HG02623 (cell line): ENCODE measurements at regions not wholly inside any gene's neighbourhood (a gene's known extent, or its start where the extent isn't known, plus 50 kb on each side); places are given as distances from the start of the nearest gene placed in this dataset.
"Not testable (repeated sequence)": the region's sequence is repeated elsewhere in the genome, so short reads cannot be mapped to it uniquely, and the experiment has no call there.

Experiments
- ATAC-seq: cut with Tn5 transposase; IDR thresholded peaks from one replicate; pipeline ENCODE4 v1.9.1; 2021; ENCODE audit warnings: moderate library complexity; ENCODE audit not compliant: unreplicated experiment

DNA sequence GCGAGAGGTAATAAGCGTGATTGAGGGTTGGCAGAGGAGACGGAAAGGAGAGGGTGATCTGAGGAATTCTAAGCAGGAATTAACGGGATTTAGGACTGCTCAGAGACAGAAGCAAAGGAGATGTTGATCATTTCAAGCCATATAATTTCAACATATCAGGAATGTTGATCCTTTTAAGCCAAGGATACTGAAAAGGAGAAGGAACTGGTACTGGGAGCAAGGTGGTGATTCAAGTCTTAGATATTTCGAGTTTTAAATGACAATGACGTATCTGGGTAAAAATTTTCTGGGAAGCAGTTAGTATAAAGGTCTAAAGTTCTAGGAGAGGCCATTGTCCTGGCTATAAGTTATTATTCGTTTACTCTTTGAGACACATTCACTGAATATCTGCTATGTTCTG lies 91.3 kb upstream of the OGFRL1 start:
- ATAC-seq: no peak

- ATAC-seq: no peak
Observed at GRCh38 chr6:71197780-71198179, 90.8 kb upstream of the OGFRL1 start.

GRCh38 chr6:71198908-71199307 lies 89.7 kb upstream of the OGFRL1 start:
- ATAC-seq: no peak

DNA sequence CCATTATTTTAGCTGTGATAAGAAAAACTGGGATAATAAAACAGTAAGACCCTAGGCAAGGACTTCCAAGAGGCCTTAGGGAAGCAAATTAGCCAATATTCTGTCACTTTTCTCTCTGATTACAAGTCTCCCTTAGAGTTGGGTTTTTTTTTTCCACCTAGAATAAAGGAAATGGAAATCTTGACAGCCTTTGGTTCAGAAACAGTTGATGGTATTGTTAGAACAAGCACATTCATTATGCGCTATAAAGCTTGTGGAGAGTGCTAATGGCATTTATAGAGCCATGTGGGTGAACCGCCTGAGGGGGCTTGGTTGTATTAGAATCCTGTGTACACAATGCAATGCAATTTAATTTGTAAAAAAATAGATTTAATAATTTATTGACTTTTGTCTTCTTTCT lies 88.9 kb upstream of the OGFRL1 start:
- no peak for ATAC-seq

DNA sequence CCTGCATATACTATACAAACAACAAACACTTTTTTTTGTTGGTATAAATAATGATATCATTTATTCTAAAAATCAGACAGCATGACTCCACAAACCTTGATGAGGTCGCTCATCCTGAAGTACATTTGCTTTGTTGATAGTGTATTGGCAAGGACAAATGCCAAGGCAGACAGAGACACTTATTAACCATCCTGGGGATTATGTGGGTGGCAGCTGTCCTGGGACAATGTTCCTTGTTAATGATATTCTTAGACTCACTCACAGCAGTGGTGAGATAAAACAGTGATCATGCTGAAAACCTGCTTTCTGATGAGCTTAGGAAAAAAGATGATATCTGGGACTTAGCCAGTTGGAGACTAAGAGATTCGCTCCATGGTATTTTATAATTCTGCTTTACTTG lies 85.4 kb upstream of the OGFRL1 start:
- no peak for ATAC-seq

GRCh38 chr6:71204741-71205140 lies 83.9 kb upstream of the OGFRL1 start:
- ATAC-seq: no peak

- no peak for ATAC-seq
Observed at GRCh38 chr6:71205336-71205956, 83.2 kb upstream of the OGFRL1 start.

GRCh38 chr6:71206089-71206488 lies 82.5 kb upstream of the OGFRL1 start:
- ATAC-seq: no peak

DNA sequence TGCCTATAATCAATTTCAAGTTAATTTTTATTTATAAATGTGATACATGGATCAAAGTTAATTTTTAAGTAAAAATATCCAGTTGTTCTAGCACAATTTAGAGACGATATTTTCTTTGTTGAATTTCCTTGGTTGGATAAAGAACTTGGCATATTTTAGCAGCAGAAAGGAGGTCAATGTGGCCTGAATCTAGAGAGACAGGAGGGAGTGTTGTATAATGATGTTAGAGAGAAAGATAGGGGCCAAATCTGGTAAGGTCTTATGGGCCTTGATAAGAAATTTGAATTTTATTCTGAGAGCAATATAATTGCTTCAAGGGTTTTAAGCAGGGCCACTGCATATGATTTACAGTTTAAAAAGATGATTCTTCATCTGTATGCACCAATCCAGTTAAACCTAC lies 79.4 kb upstream of the OGFRL1 start:
- ATAC-seq: no peak

DNA sequence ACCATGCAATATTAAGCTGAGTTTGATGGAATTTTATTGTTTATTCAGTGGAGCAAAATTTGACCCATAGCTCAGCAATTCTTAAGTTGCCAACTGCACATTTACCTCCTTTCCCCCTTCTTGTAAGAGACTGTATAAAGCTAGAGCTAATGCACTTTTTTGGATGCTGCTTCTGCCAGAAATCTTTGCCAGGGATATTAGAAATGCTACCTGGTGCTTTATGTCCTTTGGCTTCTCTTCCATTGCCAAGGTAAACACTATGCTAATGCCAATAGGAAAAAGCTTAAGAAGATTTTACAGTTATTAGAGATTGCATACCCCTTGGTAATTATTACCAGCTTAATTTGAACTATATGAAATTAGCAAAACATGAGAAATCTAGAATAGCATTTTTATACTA lies 79.0 kb upstream of the OGFRL1 start:
- ATAC-seq: no peak

DNA sequence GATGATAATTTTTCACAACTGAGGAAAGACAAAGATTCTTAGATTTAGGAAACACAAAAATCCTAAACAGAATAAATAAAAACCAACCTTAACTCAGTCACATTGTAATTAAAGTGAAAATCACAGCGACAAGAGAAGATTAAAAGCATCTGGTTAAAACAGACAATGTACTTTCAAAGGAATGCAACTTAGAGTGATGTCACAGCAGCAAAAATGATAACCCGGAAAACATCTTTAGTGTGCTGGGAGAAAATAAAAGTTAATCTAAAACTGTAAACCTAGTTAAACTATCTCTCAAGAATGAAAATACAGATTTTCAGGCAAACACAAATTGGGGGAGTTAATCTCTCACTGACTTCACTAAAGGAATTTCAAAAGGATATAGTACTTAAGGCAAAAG lies 76.8 kb upstream of the OGFRL1 start:
- ATAC-seq: no peak

- no peak for ATAC-seq
Observed at GRCh38 chr6:71220466-71220865, 68.1 kb upstream of the OGFRL1 start.

DNA sequence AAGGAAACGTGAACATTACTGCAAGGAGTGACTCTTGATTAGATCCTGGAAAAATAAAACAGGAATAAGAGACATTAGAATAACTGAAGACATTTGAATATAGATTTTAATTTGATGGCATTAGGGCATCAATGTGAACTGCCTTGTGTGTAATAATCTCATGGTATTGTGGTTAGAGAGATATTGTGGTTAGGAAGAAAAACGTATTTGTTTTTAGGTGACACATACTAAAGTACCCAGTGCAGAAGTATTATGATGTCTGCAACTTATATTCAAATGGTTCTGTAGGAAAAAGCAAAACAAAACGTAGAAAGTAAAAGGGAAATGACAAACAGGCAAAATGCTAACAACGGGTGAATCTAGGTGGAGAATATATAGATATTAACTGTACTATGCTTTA lies 65.9 kb upstream of the OGFRL1 start:
- no peak for ATAC-seq

- no peak for ATAC-seq
Observed at GRCh38 chr6:71224011-71224410, 64.6 kb upstream of the OGFRL1 start.

- ATAC-seq: no peak
Observed at GRCh38 chr6:71226151-71226550, 62.5 kb upstream of the OGFRL1 start.

- no peak for ATAC-seq
Observed at GRCh38 chr6:71228461-71229041, 60.1 kb upstream of the OGFRL1 start.

DNA sequence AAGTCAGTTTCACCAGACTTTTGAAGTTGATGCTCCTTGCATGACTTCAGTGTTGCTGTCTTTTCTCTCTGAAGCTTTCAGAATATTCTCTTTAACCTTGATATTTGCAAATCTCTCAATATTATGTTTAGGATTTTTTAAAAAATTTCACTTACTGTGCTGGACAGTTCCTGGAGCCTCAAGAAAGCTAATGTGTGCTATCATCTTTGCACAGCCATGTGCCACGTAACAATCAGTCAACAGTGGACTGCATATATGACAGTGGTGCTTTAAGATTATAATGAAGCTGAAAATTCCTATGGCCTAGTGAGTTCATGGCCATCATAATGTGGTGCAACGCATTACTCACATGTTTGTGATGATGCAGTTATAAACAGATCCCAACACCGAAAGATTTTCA lies 59.1 kb upstream of the OGFRL1 start:
- no peak for ATAC-seq

- not testable (repeated sequence) for ATAC-seq
Observed at GRCh38 chr6:71232890-71233289, 55.7 kb upstream of the OGFRL1 start.

DNA sequence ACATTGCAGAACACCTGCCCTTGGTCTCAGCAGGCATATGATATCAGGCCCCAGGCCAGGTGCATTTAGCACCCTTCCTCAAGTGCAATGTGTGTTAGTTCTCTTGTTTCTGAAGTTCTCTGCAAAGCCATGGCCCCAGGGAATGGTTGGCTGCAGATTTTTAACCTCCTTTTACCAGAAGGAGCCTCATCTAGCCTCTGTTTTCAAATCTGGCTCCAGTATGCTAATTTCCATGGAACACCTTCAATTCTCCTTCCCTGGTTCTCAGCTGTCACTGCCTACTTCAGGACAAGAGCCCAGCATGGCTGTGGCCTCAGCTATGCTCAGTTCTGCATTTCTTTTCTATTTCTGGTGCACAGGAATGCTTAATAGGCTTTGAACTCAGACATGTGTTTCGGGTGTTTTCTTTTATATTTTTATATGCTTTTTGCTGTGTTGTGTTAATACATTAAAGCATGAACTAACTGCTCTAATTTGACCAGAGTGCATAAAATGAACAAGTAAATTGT lies 51.6 kb upstream of the OGFRL1 start:
- ATAC-seq: no peak

DNA sequence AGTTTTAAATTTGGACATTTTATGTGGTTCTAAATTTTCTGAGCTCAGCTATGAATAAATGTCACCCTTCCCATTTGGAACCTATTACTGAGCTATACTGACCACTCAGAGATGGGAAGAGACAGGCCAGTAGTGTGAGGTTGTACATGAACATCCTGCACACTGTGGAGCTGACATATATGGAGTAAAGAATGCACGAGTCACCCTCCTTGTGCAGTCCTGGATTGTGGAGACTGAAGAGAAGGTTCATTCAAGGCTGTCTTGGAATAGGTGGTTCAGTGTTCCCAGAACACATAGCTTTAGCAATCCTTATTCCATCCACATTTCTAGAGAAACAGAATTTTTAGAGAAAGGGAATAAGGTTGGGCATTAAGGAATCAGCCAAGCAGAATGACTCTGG lies 50.3 kb upstream of the OGFRL1 start:
- no peak for ATAC-seq
